IMR-90 (cell line): ENCODE measurements at regions not wholly inside any gene's neighbourhood (a gene's known extent, or its start where the extent isn't known, plus 50 kb on each side); places are given as distances from the start of the nearest gene placed in this dataset.

Experiments used
- BHLHE40 ChIP-seq: fragments of 150-350 bp; IDR thresholded peaks from 2 replicates; pipeline ENCODE4 v1.6.1; 2016; ENCODE audit warnings: mild to moderate bottlenecking, low read depth, low read length
- MAFK ChIP-seq: IDR thresholded peaks from 2 replicates; pipeline ENCODE4 v1.6.1; 2012; ENCODE audit warnings: low read depth, low read length, improper control_type of control experiment
- POLR2A ChIP-seq: IDR thresholded peaks from 2 replicates; pipeline ENCODE4 v1.6.1; 2012; ENCODE audit warnings: mild to moderate bottlenecking, low read depth, low read length
- RAD21 ChIP-seq: IDR thresholded peaks from 2 replicates; pipeline ENCODE4 v1.6.1; 2012; ENCODE audit warnings: low read length, improper control_type of control experiment
- RCOR1 ChIP-seq: IDR thresholded peaks from 2 replicates; pipeline ENCODE4 v1.6.1; 2012; ENCODE audit warnings: mild to moderate bottlenecking, low read length, improper control_type of control experiment; ENCODE audit not compliant: insufficient replicate concordance
- RFX5 ChIP-seq: IDR thresholded peaks from 2 replicates; pipeline ENCODE4 v1.8.0; 2012; ENCODE audit warnings: low read depth, mild to moderate bottlenecking, low read length, moderate library complexity
- TF ChIP-seq, protein P1 (sequence below): conservative IDR thresholded peaks from 2 replicates; pipeline ENCODE4 v1.5.1; 2012; ENCODE audit warnings: mild to moderate bottlenecking, low read depth, low read length, improper control_type of control experiment

GRCh38 chr1:55839626-55840025, 624.5 kb upstream of the USP24 start:
- TF ChIP-seq, protein P1, sequence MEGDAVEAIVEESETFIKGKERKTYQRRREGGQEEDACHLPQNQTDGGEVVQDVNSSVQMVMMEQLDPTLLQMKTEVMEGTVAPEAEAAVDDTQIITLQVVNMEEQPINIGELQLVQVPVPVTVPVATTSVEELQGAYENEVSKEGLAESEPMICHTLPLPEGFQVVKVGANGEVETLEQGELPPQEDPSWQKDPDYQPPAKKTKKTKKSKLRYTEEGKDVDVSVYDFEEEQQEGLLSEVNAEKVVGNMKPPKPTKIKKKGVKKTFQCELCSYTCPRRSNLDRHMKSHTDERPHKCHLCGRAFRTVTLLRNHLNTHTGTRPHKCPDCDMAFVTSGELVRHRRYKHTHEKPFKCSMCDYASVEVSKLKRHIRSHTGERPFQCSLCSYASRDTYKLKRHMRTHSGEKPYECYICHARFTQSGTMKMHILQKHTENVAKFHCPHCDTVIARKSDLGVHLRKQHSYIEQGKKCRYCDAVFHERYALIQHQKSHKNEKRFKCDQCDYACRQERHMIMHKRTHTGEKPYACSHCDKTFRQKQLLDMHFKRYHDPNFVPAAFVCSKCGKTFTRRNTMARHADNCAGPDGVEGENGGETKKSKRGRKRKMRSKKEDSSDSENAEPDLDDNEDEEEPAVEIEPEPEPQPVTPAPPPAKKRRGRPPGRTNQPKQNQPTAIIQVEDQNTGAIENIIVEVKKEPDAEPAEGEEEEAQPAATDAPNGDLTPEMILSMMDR = no peak
- TF ChIP-seq POLR2A (no peak), RAD21 (no peak), RFX5 (no peak), RCOR1 (no peak), MAFK (no peak), BHLHE40 (no peak)
